ENCODE measurements at regions not wholly inside any gene's neighbourhood (a gene's known extent, or its start where the extent isn't known, plus 50 kb on each side); places are given as distances from the start of the nearest gene placed in this dataset.

GRCh38 chr20:40769677-40770285 lies 80.7 kb upstream of the MAFB start:
- no peak overlapping the region for H3K27ac ChIP-seq (ENCODE audit: low read depth, low read length)
- H3K36me3 ChIP-seq (ENCODE audit: control insufficient read depth, low read length): no peaks in the 10 kb centered on the region
- TF ChIP-seq CTCF (IDR thresholded peaks at IDR 0.05; ENCODE audit: low read depth, low read length, poor library complexity, severe bottlenecking) (no peak), EZH2phosphoT487 (IDR thresholded peaks at IDR 0.05; ENCODE audit: borderline replicate concordance, low read length) (no peak)
- no peaks in the 10 kb centered on the region for H3F3A ChIP-seq (ENCODE audit: control insufficient read depth, insufficient read depth)
- H3K79me2 ChIP-seq (ENCODE audit: control insufficient read depth, low read length): no peaks in the 10 kb centered on the region
- H3K9me2 ChIP-seq (replicated peaks; ENCODE audit: control insufficient read depth, low read length): no peaks in the 10 kb centered on the region
- H3K4me2 ChIP-seq (ENCODE audit: low read length): no peak overlapping the region
- H3K4me3 ChIP-seq (ENCODE audit: low read length): no peak overlapping the region
- no peaks in the 10 kb centered on the region for H3K9me3 ChIP-seq (ENCODE audit: control insufficient read depth, insufficient read depth, low read length)
- H3K27me3 ChIP-seq (ENCODE audit: control insufficient read depth, low read length): no peaks in the 10 kb centered on the region
- no peaks in the 10 kb centered on the region for H4K20me1 ChIP-seq (ENCODE audit: control insufficient read depth, insufficient read depth, low read depth, low read length)
- peaks cover 20% of the 10 kb centered on the region for H3K4me1 ChIP-seq (ENCODE audit: control insufficient read depth, low read length)

GRCh38 chr20:40770564-40771307 lies 81.7 kb upstream of the MAFB start:
- H3K4me1 ChIP-seq (ENCODE audit: control insufficient read depth, low read length): peaks cover 25% of the 10 kb centered on the region
- H3K9me3 ChIP-seq (ENCODE audit: control insufficient read depth, insufficient read depth, low read length): no peaks in the 10 kb centered on the region
- H4K20me1 ChIP-seq (ENCODE audit: control insufficient read depth, insufficient read depth, low read depth, low read length): no peaks in the 10 kb centered on the region
- no peaks in the 10 kb centered on the region for H3K27me3 ChIP-seq (ENCODE audit: control insufficient read depth, low read length)
- H3K79me2 ChIP-seq (ENCODE audit: control insufficient read depth, low read length): no peaks in the 10 kb centered on the region
- H3F3A ChIP-seq (ENCODE audit: control insufficient read depth, insufficient read depth): no peaks in the 10 kb centered on the region
- H3K36me3 ChIP-seq (ENCODE audit: control insufficient read depth, low read length): no peaks in the 10 kb centered on the region
- H3K27ac ChIP-seq (ENCODE audit: low read depth, low read length): no peak overlapping the region
- TF ChIP-seq CTCF (IDR thresholded peaks at IDR 0.05; ENCODE audit: low read depth, low read length, poor library complexity, severe bottlenecking) (no peak), EZH2phosphoT487 (IDR thresholded peaks at IDR 0.05; ENCODE audit: borderline replicate concordance, low read length) (no peak)
- no peak overlapping the region for H3K4me3 ChIP-seq (ENCODE audit: low read length)
- H3K9me2 ChIP-seq (replicated peaks; ENCODE audit: control insufficient read depth, low read length): no peaks in the 10 kb centered on the region
- H3K4me2 ChIP-seq (ENCODE audit: low read length): no peak overlapping the region

GRCh38 chr20:40771308-40771610 lies 82.2 kb upstream of the MAFB start:
- no peaks in the 10 kb centered on the region for H3K36me3 ChIP-seq (ENCODE audit: control insufficient read depth, low read length)
- no peaks in the 10 kb centered on the region for H3K9me2 ChIP-seq (replicated peaks; ENCODE audit: control insufficient read depth, low read length)
- H3K4me3 ChIP-seq (ENCODE audit: low read length): no peak overlapping the region
- H3K27me3 ChIP-seq (ENCODE audit: control insufficient read depth, low read length): no peaks in the 10 kb centered on the region
- TF ChIP-seq EZH2phosphoT487 (IDR thresholded peaks at IDR 0.05; ENCODE audit: borderline replicate concordance, low read length) (no peak), CTCF (IDR thresholded peaks at IDR 0.05; ENCODE audit: low read depth, low read length, poor library complexity, severe bottlenecking) (no peak)
- H3K79me2 ChIP-seq (ENCODE audit: control insufficient read depth, low read length): no peaks in the 10 kb centered on the region
- H3K9me3 ChIP-seq (ENCODE audit: control insufficient read depth, insufficient read depth, low read length): no peaks in the 10 kb centered on the region
- H3K4me1 ChIP-seq (ENCODE audit: control insufficient read depth, low read length): peaks cover 24% of the 10 kb centered on the region
- H3K27ac ChIP-seq (ENCODE audit: low read depth, low read length): no peak overlapping the region
- no peak overlapping the region for H3K4me2 ChIP-seq (ENCODE audit: low read length)
- no peaks in the 10 kb centered on the region for H3F3A ChIP-seq (ENCODE audit: control insufficient read depth, insufficient read depth)
- no peaks in the 10 kb centered on the region for H4K20me1 ChIP-seq (ENCODE audit: control insufficient read depth, insufficient read depth, low read depth, low read length)
